A549 (cell line): ENCODE measurements at regions not wholly inside any gene's neighbourhood (a gene's known extent, or its start where the extent isn't known, plus 50 kb on each side); places are given as distances from the start of the nearest gene placed in this dataset.

Source experiments
- ATAC-seq, 2 experiments: fragments of 200-7000 bp in 1 of 2; fragments of >200 bp in 1 of 2; cut with Nextera tagmentation in 1 of 2; cut with Tn5 transposase in 1 of 2; 3 replicates each; pipeline versions ENCODE4 v1.8.0 to v1.9.1; 2018 to 2020; ENCODE audit warnings: mild to moderate bottlenecking in 1 of 2, moderate library complexity in 1 of 2
- CTCF ChIA-PET: fragments of 300-600 bp; sonication (Branson Sonifier 250); formaldehyde crosslinking; extraction: SDS; loops from one replicate; lab custom pipeline; 2021; ENCODE audit warnings: antibody characterized with exemption, inconsistent platforms; lab: Yijun Ruan, JAX
- POLR2A ChIA-PET: fragments of 350-600 bp; formaldehyde crosslinking; extraction: SDS; loops from one replicate; lab custom pipeline; 2021; ENCODE audit warnings: antibody characterized with exemption, inconsistent platforms; lab: Yijun Ruan, JAX
- DNase-seq, 2 experiments: peaks; one replicate each; pipeline versions ENCODE4 v3.0.0 to v3.0.0-alpha.2; 2011 to 2016; ENCODE audit warnings: low read depth in 1 of 2, low spot score in 1 of 2
- FAIRE-seq: peaks from 2 replicates; lab custom pipeline; 2011; peaks lifted over from hg19 to GRCh38; lab: Jason Lieb, UNC
- H3K27ac ChIP-seq, 2 experiments: fragments of >200 bp; sonication (Bioruptor Twin); formaldehyde crosslinking; 3 replicates each; pipeline ENCODE4 v1.5.1; 2016 to 2017
- H3K4me1 ChIP-seq: fragments of >200 bp; sonication (Bioruptor Twin); formaldehyde crosslinking; 3 replicates; pipeline ENCODE4 v1.6.1; 2016
- H3K4me2 ChIP-seq: fragments of >200 bp; sonication (Bioruptor Twin); formaldehyde crosslinking; 3 replicates; pipeline ENCODE4 v1.6.1; 2016
- H3K4me3 ChIP-seq: fragments of >200 bp; sonication (Bioruptor Twin); formaldehyde crosslinking; 3 replicates; pipeline ENCODE4 v1.5.1; 2016
- H3K9me3 ChIP-seq: fragments of >200 bp; sonication (Bioruptor Twin); formaldehyde crosslinking; 3 replicates; pipeline ENCODE4 v1.6.1; 2016
- CBX2 ChIP-seq: fragments of 200-600 bp; sonication (generic); IDR thresholded peaks from 2 replicates; pipeline ENCODE4 v1.6.1; 2016; ENCODE audit warnings: low read depth, mild to moderate bottlenecking, borderline replicate concordance
- CHD4 ChIP-seq: fragments of 200-600 bp; sonication (generic); IDR thresholded peaks from 2 replicates; pipeline ENCODE4 v1.6.1; 2016; ENCODE audit warnings: antibody characterized with exemption, mild to moderate bottlenecking, borderline replicate concordance
- EP300 ChIP-seq, 2 experiments: fragments of >200 bp; sonication (Bioruptor Twin); formaldehyde crosslinking; IDR thresholded peaks; 2 replicates in 1 of 2; 3 replicates in 1 of 2; pipeline ENCODE4 v1.6.1; 2016 to 2017
- ESRRA ChIP-seq: fragments of 150-350 bp; IDR thresholded peaks from 2 replicates; pipeline ENCODE4 v1.6.1; 2014; ENCODE audit warnings: mild to moderate bottlenecking, low read length, borderline replicate concordance
- GATA3 ChIP-seq: IDR thresholded peaks from 2 replicates; pipeline ENCODE4 v1.6.1; 2012; ENCODE audit warnings: borderline replicate concordance
- HEYL ChIP-seq: fragments of 250-450 bp; sonication (Bioruptor Pico); IDR thresholded peaks from 2 replicates; pipeline ENCODE4 v1.8.0; 2021; ENCODE audit warnings: mild to moderate bottlenecking, moderate library complexity
- HOXB13 ChIP-seq: fragments of 250-450 bp; sonication (Bioruptor Pico); IDR thresholded peaks from 2 replicates; pipeline ENCODE4 v1.5.0; 2020; ENCODE audit warnings: low read depth, mild to moderate bottlenecking, moderate library complexity
- JUNB ChIP-seq: fragments of >200 bp; sonication (Bioruptor Twin); formaldehyde crosslinking; IDR thresholded peaks from 2 replicates; pipeline ENCODE4 v1.6.1; 2016
- MYC ChIP-seq: IDR thresholded peaks from 2 replicates; pipeline ENCODE4 v1.6.1; 2012; ENCODE audit warnings: mild to moderate bottlenecking, inconsistent platforms, low read length, improper control_type of control experiment, borderline replicate concordance
- POLR2A ChIP-seq: IDR thresholded peaks from 2 replicates; pipeline ENCODE4 v1.6.1; 2012; ENCODE audit warnings: mild to moderate bottlenecking, low read length
- RARB ChIP-seq: fragments of 250-450 bp; sonication (Bioruptor Pico); IDR thresholded peaks from 2 replicates; pipeline ENCODE4 v1.8.0; 2021; ENCODE audit warnings: mild to moderate bottlenecking, moderate library complexity
- RCOR1 ChIP-seq: fragments of 150-350 bp; IDR thresholded peaks from 2 replicates; pipeline ENCODE4 v1.6.1; 2014; ENCODE audit warnings: antibody characterized with exemption, low read length, low read depth
- RFX5 ChIP-seq: fragments of 450-650 bp; IDR thresholded peaks from 2 replicates; pipeline ENCODE4 v1.7.1; 2014; ENCODE audit warnings: antibody characterized with exemption, mild to moderate bottlenecking, moderate library complexity
- TP53 ChIP-seq: fragments of 250-450 bp; sonication (Bioruptor Pico); IDR thresholded peaks from 2 replicates; pipeline ENCODE4 v1.5.0; 2021; ENCODE audit warnings: mild to moderate bottlenecking, moderate library complexity
- ZC3H11A ChIP-seq: fragments of 450-650 bp; IDR thresholded peaks from 2 replicates; pipeline ENCODE4 v1.6.1; 2014; ENCODE audit warnings: antibody characterized with exemption, mild to moderate bottlenecking
- ZFP36 ChIP-seq: fragments of 450-650 bp; IDR thresholded peaks from 2 replicates; pipeline ENCODE4 v1.6.1; 2014; ENCODE audit warnings: borderline replicate concordance; ENCODE audit not compliant: partially characterized antibody
- WGBS: methylation state at CpG from one replicate; pipeline ENCODE4 v1.1.6; 2017; ENCODE audit errors: missing lambda C conversion rate; 5-methylcytosine and 5-hydroxymethylcytosine counted together
- TF ChIP-seq, protein P1 (sequence below): fragments of 250-450 bp; sonication (Bioruptor Pico); IDR thresholded peaks from 2 replicates; pipeline ENCODE4 v1.5.0; 2020; ENCODE audit warnings: low read depth, mild to moderate bottlenecking, moderate library complexity
- TF ChIP-seq, protein P2 (sequence below): fragments of 200-600 bp; sonication (generic); IDR thresholded peaks from 2 replicates; pipeline ENCODE4 v1.6.1; 2016; ENCODE audit warnings: antibody characterized with exemption, mild to moderate bottlenecking, moderate library complexity
- TF ChIP-seq, protein P3 (sequence below): fragments of 150-350 bp; IDR thresholded peaks from 2 replicates; pipeline ENCODE4 v1.6.1; 2014; ENCODE audit warnings: low read depth, mild to moderate bottlenecking, low read length
- TF ChIP-seq, protein P4 (sequence below): fragments of 250-450 bp; sonication (Bioruptor Pico); IDR thresholded peaks from 2 replicates; pipeline ENCODE4 v1.5.0; 2021; ENCODE audit warnings: mild to moderate bottlenecking, moderate library complexity, borderline replicate concordance

DNA sequence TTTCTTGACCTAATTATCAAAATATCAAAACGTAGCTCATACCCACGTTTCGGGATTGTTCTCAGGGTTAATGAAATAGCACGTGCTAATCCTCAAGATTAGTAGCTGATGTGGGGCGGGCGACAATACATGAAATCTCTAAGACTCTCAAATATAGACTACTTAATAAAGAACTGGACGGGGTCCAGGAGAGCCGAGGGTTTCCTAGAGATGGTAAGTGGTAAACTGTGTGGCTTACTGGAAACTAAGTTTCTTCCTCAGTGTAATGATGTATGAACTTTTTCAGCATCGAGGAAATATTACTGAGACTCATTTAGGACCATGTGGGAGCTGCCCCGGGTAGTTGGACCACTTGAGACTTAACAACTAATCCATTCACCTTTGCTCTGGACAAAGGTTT is 453.3 kb upstream of the SALL3 start (continued):
- TF ChIP-seq, protein P1, sequence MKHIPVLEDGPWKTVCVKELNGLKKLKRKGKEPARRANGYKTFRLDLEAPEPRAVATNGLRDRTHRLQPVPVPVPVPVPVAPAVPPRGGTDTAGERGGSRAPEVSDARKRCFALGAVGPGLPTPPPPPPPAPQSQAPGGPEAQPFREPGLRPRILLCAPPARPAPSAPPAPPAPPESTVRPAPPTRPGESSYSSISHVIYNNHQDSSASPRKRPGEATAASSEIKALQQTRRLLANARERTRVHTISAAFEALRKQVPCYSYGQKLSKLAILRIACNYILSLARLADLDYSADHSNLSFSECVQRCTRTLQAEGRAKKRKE (CRISPR knock-in tag), result no peak

DNA sequence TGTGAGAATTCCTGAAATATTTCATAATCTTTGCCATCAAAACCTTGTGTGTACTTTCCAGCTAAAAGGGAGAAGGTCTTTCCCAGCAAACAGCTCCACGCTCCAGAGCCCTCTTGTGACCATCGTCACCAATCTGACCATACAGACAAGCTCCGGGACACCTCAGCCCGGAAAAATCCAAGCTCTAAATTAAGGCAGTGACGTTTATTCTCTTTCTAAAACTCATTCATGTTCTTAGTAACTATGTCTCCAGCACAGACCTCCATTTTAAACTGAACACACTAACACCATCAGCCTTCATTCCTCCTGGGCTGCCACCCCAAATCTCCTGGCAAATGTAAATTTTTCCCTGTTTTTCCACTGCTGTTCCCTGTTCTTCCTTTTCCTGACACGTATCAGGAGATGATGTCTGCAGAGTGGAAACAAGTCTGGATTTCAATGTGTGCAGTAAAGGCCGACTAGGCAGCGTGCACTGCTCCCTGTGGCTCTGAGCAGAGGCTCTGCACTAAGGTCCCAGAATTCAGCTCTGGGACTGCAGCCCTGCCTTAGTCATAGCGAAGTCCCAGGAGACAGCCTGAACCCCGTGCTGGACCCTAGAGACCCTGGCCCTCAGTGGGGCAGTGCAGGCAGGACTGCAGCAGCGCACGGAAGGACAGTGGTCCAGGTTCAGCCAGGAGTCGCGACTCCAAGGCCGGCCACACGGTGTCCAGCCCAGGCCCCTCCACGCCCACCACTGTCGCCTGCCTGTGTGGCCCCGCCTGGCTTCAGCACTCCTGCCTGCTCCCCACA is 452.5 kb upstream of the SALL3 start:
- Histone ChIP-seq H3K27ac (no peak overlapping the region), H3K4me1 (no peaks in the 10 kb centered on the region), H3K4me2 (no peak overlapping the region), H3K4me3 (no peak overlapping the region), H3K9me3 (no peaks in the 10 kb centered on the region)
- DNase-seq, result no peak
- TF ChIP-seq ZFP36 (no peak), GATA3 (no peak), JUNB (no peak)
- TF ChIP-seq, protein P2, sequence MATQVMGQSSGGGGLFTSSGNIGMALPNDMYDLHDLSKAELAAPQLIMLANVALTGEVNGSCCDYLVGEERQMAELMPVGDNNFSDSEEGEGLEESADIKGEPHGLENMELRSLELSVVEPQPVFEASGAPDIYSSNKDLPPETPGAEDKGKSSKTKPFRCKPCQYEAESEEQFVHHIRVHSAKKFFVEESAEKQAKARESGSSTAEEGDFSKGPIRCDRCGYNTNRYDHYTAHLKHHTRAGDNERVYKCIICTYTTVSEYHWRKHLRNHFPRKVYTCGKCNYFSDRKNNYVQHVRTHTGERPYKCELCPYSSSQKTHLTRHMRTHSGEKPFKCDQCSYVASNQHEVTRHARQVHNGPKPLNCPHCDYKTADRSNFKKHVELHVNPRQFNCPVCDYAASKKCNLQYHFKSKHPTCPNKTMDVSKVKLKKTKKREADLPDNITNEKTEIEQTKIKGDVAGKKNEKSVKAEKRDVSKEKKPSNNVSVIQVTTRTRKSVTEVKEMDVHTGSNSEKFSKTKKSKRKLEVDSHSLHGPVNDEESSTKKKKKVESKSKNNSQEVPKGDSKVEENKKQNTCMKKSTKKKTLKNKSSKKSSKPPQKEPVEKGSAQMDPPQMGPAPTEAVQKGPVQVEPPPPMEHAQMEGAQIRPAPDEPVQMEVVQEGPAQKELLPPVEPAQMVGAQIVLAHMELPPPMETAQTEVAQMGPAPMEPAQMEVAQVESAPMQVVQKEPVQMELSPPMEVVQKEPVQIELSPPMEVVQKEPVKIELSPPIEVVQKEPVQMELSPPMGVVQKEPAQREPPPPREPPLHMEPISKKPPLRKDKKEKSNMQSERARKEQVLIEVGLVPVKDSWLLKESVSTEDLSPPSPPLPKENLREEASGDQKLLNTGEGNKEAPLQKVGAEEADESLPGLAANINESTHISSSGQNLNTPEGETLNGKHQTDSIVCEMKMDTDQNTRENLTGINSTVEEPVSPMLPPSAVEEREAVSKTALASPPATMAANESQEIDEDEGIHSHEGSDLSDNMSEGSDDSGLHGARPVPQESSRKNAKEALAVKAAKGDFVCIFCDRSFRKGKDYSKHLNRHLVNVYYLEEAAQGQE, result no peak
- CTCF ChIA-PET, result no interaction called here
- no peak for ATAC-seq
- POLR2A ChIA-PET, result no interaction called here
- no peak for FAIRE-seq
- 38% methylated on average over 12 of the region's 19 CpGs for WGBS

DNA sequence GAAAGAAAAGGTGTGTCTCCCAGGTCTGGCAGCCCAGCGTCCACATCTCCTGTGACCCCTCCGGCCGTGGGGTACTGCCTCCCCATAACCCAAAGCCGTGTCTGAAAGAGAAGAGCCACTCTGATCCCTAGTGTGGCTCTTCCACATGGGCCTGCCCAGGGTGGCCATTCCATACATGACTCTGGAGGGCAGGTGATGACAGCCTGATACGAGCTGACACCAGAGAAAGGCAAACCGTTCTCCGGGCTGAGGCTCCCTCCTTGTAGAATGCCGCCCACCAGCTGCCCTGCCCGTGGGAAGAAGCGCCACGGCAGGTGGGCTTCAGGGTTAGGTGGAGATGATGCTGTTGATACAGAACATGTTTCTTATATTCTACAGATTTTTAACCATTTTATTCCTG is 451.6 kb upstream of the SALL3 start:
- H3K27ac ChIP-seq, result no peak overlapping the region
- H3K4me3 ChIP-seq, result no peak overlapping the region
- no peak for TF ChIP-seq MYC
- no peak for TF ChIP-seq HEYL
- TF ChIP-seq CHD4, result no peak
- no peak for TF ChIP-seq ZC3H11A
- TF ChIP-seq JUNB, result no peak
- TF ChIP-seq TP53 (CRISPR knock-in tag), result no peak
- no peak for TF ChIP-seq POLR2A
- TF ChIP-seq RARB (CRISPR knock-in tag), result no peak
- TF ChIP-seq RFX5, result no peak
- TF ChIP-seq EP300 (IDR thresholded peaks at IDR 0.05), result no peak
- no peak for TF ChIP-seq HOXB13 (CRISPR knock-in tag)
- TF ChIP-seq ESRRA, result no peak
- TF ChIP-seq, protein P3, sequence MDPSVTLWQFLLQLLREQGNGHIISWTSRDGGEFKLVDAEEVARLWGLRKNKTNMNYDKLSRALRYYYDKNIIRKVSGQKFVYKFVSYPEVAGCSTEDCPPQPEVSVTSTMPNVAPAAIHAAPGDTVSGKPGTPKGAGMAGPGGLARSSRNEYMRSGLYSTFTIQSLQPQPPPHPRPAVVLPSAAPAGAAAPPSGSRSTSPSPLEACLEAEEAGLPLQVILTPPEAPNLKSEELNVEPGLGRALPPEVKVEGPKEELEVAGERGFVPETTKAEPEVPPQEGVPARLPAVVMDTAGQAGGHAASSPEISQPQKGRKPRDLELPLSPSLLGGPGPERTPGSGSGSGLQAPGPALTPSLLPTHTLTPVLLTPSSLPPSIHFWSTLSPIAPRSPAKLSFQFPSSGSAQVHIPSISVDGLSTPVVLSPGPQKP, result no peak
- TF ChIP-seq RCOR1, result no peak
- TF ChIP-seq, protein P1 (CRISPR knock-in tag), result no peak
- TF ChIP-seq, protein P4, sequence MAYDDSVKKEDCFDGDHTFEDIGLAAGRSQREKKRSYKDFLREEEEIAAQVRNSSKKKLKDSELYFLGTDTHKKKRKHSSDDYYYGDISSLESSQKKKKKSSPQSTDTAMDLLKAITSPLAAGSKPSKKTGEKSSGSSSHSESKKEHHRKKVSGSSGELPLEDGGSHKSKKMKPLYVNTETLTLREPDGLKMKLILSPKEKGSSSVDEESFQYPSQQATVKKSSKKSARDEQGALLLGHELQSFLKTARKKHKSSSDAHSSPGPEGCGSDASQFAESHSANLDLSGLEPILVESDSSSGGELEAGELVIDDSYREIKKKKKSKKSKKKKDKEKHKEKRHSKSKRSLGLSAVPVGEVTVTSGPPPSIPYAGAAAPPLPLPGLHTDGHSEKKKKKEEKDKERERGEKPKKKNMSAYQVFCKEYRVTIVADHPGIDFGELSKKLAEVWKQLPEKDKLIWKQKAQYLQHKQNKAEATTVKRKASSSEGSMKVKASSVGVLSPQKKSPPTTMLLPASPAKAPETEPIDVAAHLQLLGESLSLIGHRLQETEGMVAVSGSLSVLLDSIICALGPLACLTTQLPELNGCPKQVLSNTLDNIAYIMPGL (CRISPR knock-in tag), result no peak
- TF ChIP-seq CBX2, result no peak
- no peaks in the 10 kb centered on the region for H3K9me3 ChIP-seq
- ChIA-PET CTCF (no interaction called here), POLR2A (no interaction called here)
- FAIRE-seq (no peak), ATAC-seq (no peak), DNase-seq (no peak)
- H3K4me2 ChIP-seq, result no peak overlapping the region
- no peaks in the 10 kb centered on the region for H3K4me1 ChIP-seq
- WGBS, result 10% methylated on average over 3 of the region's 11 CpGs
